Caco-2 (cell line): ENCODE measurements at regions not wholly inside any gene's neighbourhood (a gene's known extent, or its start where the extent isn't known, plus 50 kb on each side); places are given as distances from the start of the nearest gene placed in this dataset.
A peak's percentile ranks its signal among the peaks of the same experiment; 100 is the strongest.

Experiments
- BruUV-seq: library from RNA; stranded (reverse); fragments of 400-500 nt; replicated peaks from 2 replicates; lab custom pipeline; 2021; lab: Mats Ljungman, UMichigan
- CTCF ChIA-PET: fragments of 300-600 bp; sonication (Branson Sonifier 250); formaldehyde crosslinking; loops from one replicate; lab custom pipeline; 2022; ENCODE audit warnings: antibody characterized with exemption; lab: Charles Lee
- POLR2A ChIA-PET: fragments of 300-600 bp; sonication (Branson Sonifier 250); formaldehyde crosslinking; loops from one replicate; lab custom pipeline; 2022; ENCODE audit warnings: antibody characterized with exemption; lab: Charles Lee
- DNase-seq, 2 experiments: peaks; one replicate each; pipeline versions ENCODE4 v3.0.0 to v3.0.0-alpha.2; 2020 to 2022
- H3K27me3 ChIP-seq: replicated peaks from 2 replicates; pipeline ENCODE4 v1.6.0; 2011; ENCODE audit warnings: low read length; ENCODE audit not compliant: control insufficient read depth, insufficient read depth
- H3K36me3 ChIP-seq: 2 replicates; pipeline ENCODE4 v1.5.1; 2011; ENCODE audit warnings: low read length; ENCODE audit not compliant: control insufficient read depth, insufficient read depth
- H3K4me1 ChIP-seq: fragments of 250-450 bp; sonication (Bioruptor Pico); 2 replicates; pipeline ENCODE4 v1.5.1; 2020; ENCODE audit warnings: mild to moderate bottlenecking
- H3K4me3 ChIP-seq: 2 replicates; pipeline ENCODE4 v1.5.1; 2011; ENCODE audit warnings: low read depth, mild to moderate bottlenecking, control low read depth, low read length
- H3K9me3 ChIP-seq: fragments of 250-450 bp; sonication (Bioruptor Pico); 2 replicates; pipeline ENCODE4 v1.5.1; 2020; ENCODE audit warnings: mild to moderate bottlenecking, moderate library complexity
- H3K27ac Mint-ChIP-seq: one replicate; pipeline ENCODE4 v1.8.0; 2022; ENCODE audit warnings: mixed read lengths; ENCODE audit not compliant: unreplicated experiment
- H3K27me3 Mint-ChIP-seq: one replicate; pipeline ENCODE4 v1.8.0; 2022; ENCODE audit warnings: mixed read lengths; ENCODE audit not compliant: insufficient read depth, unreplicated experiment
- H3K36me3 Mint-ChIP-seq: one replicate; pipeline ENCODE4 v1.8.0; 2022; ENCODE audit warnings: mild to moderate bottlenecking, mixed read lengths; ENCODE audit not compliant: insufficient read depth, unreplicated experiment
- H3K4me1 Mint-ChIP-seq: one replicate; pipeline ENCODE4 v1.8.0; 2022; ENCODE audit warnings: low read depth, mixed read lengths; ENCODE audit not compliant: unreplicated experiment
- H3K4me3 Mint-ChIP-seq: one replicate; pipeline ENCODE4 v1.8.0; 2022; ENCODE audit warnings: mild to moderate bottlenecking, moderate library complexity, mixed read lengths; ENCODE audit not compliant: unreplicated experiment
- H3K9me3 Mint-ChIP-seq: one replicate; pipeline ENCODE4 v1.8.0; 2022; ENCODE audit warnings: mixed read lengths; ENCODE audit not compliant: unreplicated experiment
- CTCF ChIP-seq, 2 experiments: fragments of 200-600 bp in 1 of 2; IDR thresholded peaks; 1 replicate in 1 of 2; 2 replicates in 1 of 2; pipeline versions ENCODE4 v1.5.1 to v1.8.0; 2011 to 2022; ENCODE audit warnings: antibody characterized with exemption in 1 of 2, control low read depth in 1 of 2, inconsistent platforms in 1 of 2, low read depth in 1 of 2, low read length in 1 of 2, mild to moderate bottlenecking in 1 of 2, moderate library complexity in 1 of 2; ENCODE audit not compliant: insufficient read depth in 1 of 2, severe bottlenecking in 1 of 2, unreplicated experiment in 1 of 2
- intact Hi-C: fragments of 100-400 bp; cut with micrococcal nuclease; formaldehyde crosslinking; loops from one replicate; pipeline ENCODE4 v1.10.0; 2022; ENCODE audit not compliant: unreplicated experiment

- no peaks in the 10 kb centered on the region for H3K36me3 Mint-ChIP-seq
- Histone ChIP-seq H3K36me3 (no peaks in the 10 kb centered on the region), H3K27me3 (no peaks in the 10 kb centered on the region), H3K4me3 (no peak overlapping the region), H3K9me3 (no peaks in the 10 kb centered on the region), H3K4me1 (no peaks in the 10 kb centered on the region)
- H3K9me3 Mint-ChIP-seq: peaks cover 8% of the 10 kb centered on the region
- ChIA-PET CTCF (no interaction called here), POLR2A (no interaction called here)
- no TSS peak for BruUV-seq
- H3K27me3 Mint-ChIP-seq: peaks cover 2% of the 10 kb centered on the region
- no peak for TF ChIP-seq CTCF (IDR thresholded peaks at IDR 0.05; ENCODE audit: insufficient read depth in 1 of 2, low read depth in 1 of 2, low read length in 1 of 2, severe bottlenecking in 1 of 2, unreplicated experiment in 1 of 2)
- no peak overlapping the region for H3K4me3 Mint-ChIP-seq
- intact Hi-C loops: no loop called here
- no peak overlapping the region for H3K27ac Mint-ChIP-seq
- DNase-seq: no peak
- H3K4me1 Mint-ChIP-seq: no peaks in the 10 kb centered on the region
These were observed 63.9 kb upstream of the SOD3 start for GRCh38 chr4:24731448-24731847.

GRCh38 chr4:24734511-24734910 is 60.9 kb upstream of the SOD3 start:
- CTCF ChIA-PET: interaction anchor here (0.7 kb wide), 1 partner anchor 37 kb away, joined by 5 read pairs; no protein-coding TSS in a partner anchor
- peaks cover 2% of the 10 kb centered on the region for H3K27me3 Mint-ChIP-seq
- no peak overlapping the region for H3K4me3 Mint-ChIP-seq

GRCh38 chr4:24736066-24736465 is 59.3 kb upstream of the SOD3 start:
- H3K4me1 Mint-ChIP-seq: no peaks in the 10 kb centered on the region
- Histone ChIP-seq H3K36me3 (no peaks in the 10 kb centered on the region), H3K27me3 (no peaks in the 10 kb centered on the region), H3K4me3 (no peak overlapping the region), H3K4me1 (no peaks in the 10 kb centered on the region), H3K9me3 (peaks cover 3% of the 10 kb centered on the region)
- peaks cover 3% of the 10 kb centered on the region for H3K27me3 Mint-ChIP-seq
- ChIA-PET POLR2A (no interaction called here), CTCF (no interaction called here)
- DNase-seq: no peak
- no TSS peak for BruUV-seq
- no peak overlapping the region for H3K27ac Mint-ChIP-seq
- H3K36me3 Mint-ChIP-seq: no peaks in the 10 kb centered on the region
- peaks cover 30% of the 10 kb centered on the region for H3K9me3 Mint-ChIP-seq
- peak in 1 of 2 experiments; percentile 13 for TF ChIP-seq CTCF (IDR thresholded peaks at IDR 0.05; ENCODE audit: insufficient read depth in 1 of 2, low read depth in 1 of 2, low read length in 1 of 2, severe bottlenecking in 1 of 2, unreplicated experiment in 1 of 2)
- no peak overlapping the region for H3K4me3 Mint-ChIP-seq
- intact Hi-C loops: no loop called here

More at GRCh38 chr4:24734511-24734910, 60.9 kb upstream of the SOD3 start:
- no peaks in the 10 kb centered on the region for H3K36me3 ChIP-seq
- BruUV-seq: no TSS peak
- H3K9me3 Mint-ChIP-seq: peaks cover 30% of the 10 kb centered on the region
- DNase-seq: no peak
- H3K27ac Mint-ChIP-seq: no peak overlapping the region
- no peaks in the 10 kb centered on the region for H3K4me1 ChIP-seq
- no peak for TF ChIP-seq CTCF (IDR thresholded peaks at IDR 0.05; ENCODE audit: insufficient read depth in 1 of 2, low read depth in 1 of 2, low read length in 1 of 2, severe bottlenecking in 1 of 2, unreplicated experiment in 1 of 2)
- H3K4me1 Mint-ChIP-seq: no peaks in the 10 kb centered on the region
- H3K36me3 Mint-ChIP-seq: no peaks in the 10 kb centered on the region
- no peak overlapping the region for H3K4me3 ChIP-seq
- intact Hi-C loops: no loop called here
- POLR2A ChIA-PET: no interaction called here
- peaks cover 3% of the 10 kb centered on the region for H3K9me3 ChIP-seq
- H3K27me3 ChIP-seq: no peaks in the 10 kb centered on the region
